ENCODE measurements at regions not wholly inside any gene's neighbourhood (a gene's known extent, or its start where the extent isn't known, plus 50 kb on each side); places are given as distances from the start of the nearest gene placed in this dataset.

DNA sequence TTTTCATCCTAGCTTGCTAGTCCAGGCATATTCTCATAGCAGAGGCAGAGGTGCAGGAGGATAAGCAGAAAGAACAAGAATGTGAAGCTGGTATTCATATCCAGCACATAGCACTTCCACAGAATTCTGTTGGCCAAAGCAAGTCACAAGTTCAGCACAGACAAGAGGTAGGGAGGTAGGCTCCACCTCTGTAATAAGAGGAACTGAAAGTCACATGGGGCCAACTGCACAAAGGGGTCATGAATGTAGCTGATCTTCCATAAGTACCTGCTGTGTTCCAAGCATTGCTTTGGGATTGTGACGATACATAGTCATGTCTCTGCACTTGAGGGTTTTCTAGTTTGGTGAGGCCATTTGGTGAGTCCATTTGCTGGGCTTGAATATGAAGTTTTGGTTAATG, 110.8 kb upstream of the MPHOSPH6 start:
- ChIA-PET CTCF (ENCODE audit: partially characterized antibody) (interaction anchor here (1.3 to 1.6 kb wide), 2 partner anchors 17 to 284 kb away, joined by 3 to 4 read pairs; no protein-coding TSS in a partner anchor), POLR2A (ENCODE audit: partially characterized antibody) (no interaction called here)
- Histone ChIP-seq H4K8ac (ENCODE audit: extremely low read depth, insufficient read depth, low read length) (no peak overlapping the region), H3K9ac (replicated peaks in 1 of 4; ENCODE audit: extremely low read depth in 1 of 4, low read depth in 3 of 4, low read length in 3 of 4) (no peak overlapping the region), H4K20me1 (replicated peaks in 1 of 2; ENCODE audit: control insufficient read depth in 1 of 2, insufficient read depth in 2 of 2, low read length in 2 of 2) (no peaks in the 10 kb centered on the region), H2BK20ac (ENCODE audit: low read length) (no peak overlapping the region), H3K4me1 (replicated peaks in 1 of 4; ENCODE audit: control insufficient read depth in 3 of 4, insufficient read depth in 4 of 4, low read length in 3 of 4) (no peaks in the 10 kb centered on the region), H3K79me2 (ENCODE audit: control insufficient read depth in 1 of 2, insufficient read depth in 2 of 2, low read length in 2 of 2) (no peaks in the 10 kb centered on the region), H2BK12ac (ENCODE audit: low read depth, low read length) (no peak overlapping the region), H2BK120ac (replicated peaks; ENCODE audit: low read depth, low read length) (no peak overlapping the region), H3K4me3 (ENCODE audit: extremely low read depth in 1 of 4, insufficient read depth in 2 of 4, low read depth in 3 of 4, low read length in 4 of 4) (no peak overlapping the region), H3K18ac (ENCODE audit: extremely low read depth, low read length) (no peak overlapping the region), H3K36me3 (ENCODE audit: control insufficient read depth in 2 of 4, insufficient read depth in 4 of 4, low read length in 3 of 4) (no peaks in the 10 kb centered on the region), H2AFZ (ENCODE audit: low read length) (no peak overlapping the region), H3K23ac (ENCODE audit: insufficient read length) (no peak overlapping the region), H3K9me3 (ENCODE audit: insufficient read depth in 2 of 2, low read depth in 1 of 2, low read length in 1 of 2) (peaks cover 0 to 5% of the 10 kb centered on the region in 2 experiments; a peak in 1 of 4 replicates), H3K4ac (replicated peaks; ENCODE audit: insufficient read length, low read depth, low read length) (no peak overlapping the region), H3K27me3 (replicated peaks in 1 of 4; ENCODE audit: control insufficient read depth in 3 of 4, extremely low read depth in 1 of 4, insufficient read depth in 3 of 4, low read length in 3 of 4) (no peaks in the 10 kb centered on the region), H3K27ac (ENCODE audit: low read depth, low read length) (no peak overlapping the region), H2BK15ac (ENCODE audit: low read length) (no peak overlapping the region), H2BK5ac (ENCODE audit: low read depth, low read length) (no peak overlapping the region), H3K79me1 (ENCODE audit: low read depth, low read length) (no peaks in the 10 kb centered on the region), H4K5ac (ENCODE audit: insufficient read length, low read depth, low read length) (no peak overlapping the region), H3K14ac (ENCODE audit: insufficient read length) (no peak overlapping the region), H4K91ac (replicated peaks; ENCODE audit: insufficient read length, low read length) (no peak overlapping the region), H3K4me2 (ENCODE audit: insufficient read depth in 1 of 2, low read depth in 2 of 2, low read length in 2 of 2) (no peak overlapping the region), H3K56ac (replicated peaks; ENCODE audit: insufficient read length, low read depth, low read length) (no peak overlapping the region), H3K23me2 (ENCODE audit: low read depth, low read length) (peaks cover 3% of the 10 kb centered on the region; the same call in 1 of the 2 replicates), H2AK5ac (ENCODE audit: low read depth, low read length) (no peak overlapping the region)
- TF ChIP-seq, protein P1, sequence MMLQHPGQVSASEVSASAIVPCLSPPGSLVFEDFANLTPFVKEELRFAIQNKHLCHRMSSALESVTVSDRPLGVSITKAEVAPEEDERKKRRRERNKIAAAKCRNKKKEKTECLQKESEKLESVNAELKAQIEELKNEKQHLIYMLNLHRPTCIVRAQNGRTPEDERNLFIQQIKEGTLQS (IDR thresholded peaks at IDR 0.05; ENCODE audit: insufficient read depth, low read depth, low read length), result no peak
- TF ChIP-seq, protein P2, sequence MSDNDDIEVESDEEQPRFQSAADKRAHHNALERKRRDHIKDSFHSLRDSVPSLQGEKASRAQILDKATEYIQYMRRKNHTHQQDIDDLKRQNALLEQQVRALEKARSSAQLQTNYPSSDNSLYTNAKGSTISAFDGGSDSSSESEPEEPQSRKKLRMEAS (IDR thresholded peaks at IDR 0.05), result no peak
- TF ChIP-seq KDM5A (IDR thresholded peaks at IDR 0.05; ENCODE audit: low read length) (no peak), RFX5 (IDR thresholded peaks at IDR 0.05; ENCODE audit: borderline replicate concordance, low read depth, low read length) (no peak), YY1 (IDR thresholded peaks at IDR 0.05; ENCODE audit: low read depth, low read length) (no peak), GABPA (IDR thresholded peaks at IDR 0.05; ENCODE audit: borderline replicate concordance, insufficient read depth, low read length) (no peak), HDAC2 (IDR thresholded peaks at IDR 0.05; ENCODE audit: borderline replicate concordance in 1 of 2, low read depth in 2 of 2, low read length in 2 of 2) (no peak), CEBPB (IDR thresholded peaks at IDR 0.05; ENCODE audit: low read depth, low read length) (no peak), POU5F1 (IDR thresholded peaks at IDR 0.05; ENCODE audit: low read depth, low read length) (no peak), JUN (IDR thresholded peaks at IDR 0.05; ENCODE audit: low read depth, low read length) (no peak)
- TF ChIP-seq, protein P3, sequence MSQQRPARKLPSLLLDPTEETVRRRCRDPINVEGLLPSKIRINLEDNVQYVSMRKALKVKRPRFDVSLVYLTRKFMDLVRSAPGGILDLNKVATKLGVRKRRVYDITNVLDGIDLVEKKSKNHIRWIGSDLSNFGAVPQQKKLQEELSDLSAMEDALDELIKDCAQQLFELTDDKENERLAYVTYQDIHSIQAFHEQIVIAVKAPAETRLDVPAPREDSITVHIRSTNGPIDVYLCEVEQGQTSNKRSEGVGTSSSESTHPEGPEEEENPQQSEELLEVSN (IDR thresholded peaks at IDR 0.05), result no peak
- WGBS, 2 experiments (ENCODE audit: extremely low coverage in 1 of 2, insufficient coverage in 1 of 2, insufficient read length in 1 of 2, insufficient replicate concordance in 2 of 2, low coverage in 1 of 2, low lambda C conversion rate in 2 of 2, missing lambda C conversion rate in 1 of 2), result 79% methylated on average over 1 of the region's 1 CpG; no CpG with 5 or more reads in 1 of the 2 experiments
- DNase-seq (ENCODE audit: low read depth in 1 of 2, low spot score in 2 of 2) (no peak), FAIRE-seq (no peak)

All from H1 (cell line).